PC-9 (cell line): ENCODE measurements at regions not wholly inside any gene's neighbourhood (a gene's known extent, or its start where the extent isn't known, plus 50 kb on each side); places are given as distances from the start of the nearest gene placed in this dataset.

Experiments
- CTCF ChIP-seq: fragments of 200-600 bp; sonication (generic); conservative IDR thresholded peaks from 2 replicates; pipeline ENCODE4 v1.6.1; 2017; ENCODE audit warnings: mixed run types, antibody characterized with exemption, mild to moderate bottlenecking, moderate library complexity
- EZH2 ChIP-seq: fragments of 200-600 bp; sonication (generic); IDR thresholded peaks from 2 replicates; pipeline ENCODE4 v1.8.0; 2017; ENCODE audit warnings: antibody characterized with exemption, low read depth

DNA sequence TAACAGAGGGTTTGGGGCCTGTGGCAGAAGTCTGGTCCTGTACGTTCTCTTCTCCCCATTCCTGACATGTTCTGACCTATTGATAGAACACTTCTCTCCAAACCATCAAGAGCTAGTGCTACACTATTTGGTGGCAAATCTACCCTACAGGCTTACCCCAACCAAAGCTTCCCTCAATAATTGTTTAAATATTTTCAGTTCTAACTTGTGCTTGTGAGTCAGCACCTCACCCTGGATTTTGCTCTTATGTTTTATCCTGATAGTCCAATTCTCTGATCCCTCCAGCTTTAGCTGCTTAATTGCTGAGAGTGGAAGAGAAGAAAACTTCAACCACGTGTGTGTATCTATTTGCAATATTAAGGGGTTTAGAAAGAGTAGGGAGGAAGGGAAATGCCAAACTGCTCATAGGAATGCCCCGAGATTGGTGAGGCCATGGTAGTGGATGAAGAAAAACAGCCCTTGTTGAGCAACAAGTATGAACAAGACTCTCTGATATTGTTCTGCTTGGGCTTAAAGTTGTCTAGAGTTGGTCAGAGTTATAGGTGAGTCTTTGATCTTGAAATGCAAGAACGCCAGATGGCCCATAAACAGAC is 67.8 kb upstream of the PARD3B start:
- no peak for TF ChIP-seq CTCF
- TF ChIP-seq EZH2, result no peak
